ENCODE measurements at regions not wholly inside any gene's neighbourhood (a gene's known extent, or its start where the extent isn't known, plus 50 kb on each side); places are given as distances from the start of the nearest gene placed in this dataset.
A peak's percentile ranks its signal among the peaks of the same experiment; 100 is the strongest.

- Mint-ChIP-seq H3K9me3 (ENCODE audit: unreplicated experiment) (no peaks in the 10 kb centered on the region), H3K36me3 (ENCODE audit: unreplicated experiment) (no peaks in the 10 kb centered on the region), H3K4me1 (ENCODE audit: low read depth, unreplicated experiment) (peaks cover 11% of the 10 kb centered on the region), H3K27me3 (ENCODE audit: unreplicated experiment) (no peaks in the 10 kb centered on the region), H3K4me3 (ENCODE audit: unreplicated experiment) (no peak overlapping the region), H3K27ac (ENCODE audit: unreplicated experiment) (no peak overlapping the region)
- TF ChIP-seq CTCF (IDR thresholded peaks at IDR 0.05; ENCODE audit: partially characterized antibody, unreplicated experiment) = no peak
- no peak for DNase-seq
Observed at GRCh38 chr5:63128018-63128417, 549.4 kb downstream of the LRRC70 start.

GRCh38 chr5:63127054-63127453, 548.4 kb downstream of the LRRC70 start:
- H3K9me3 Mint-ChIP-seq (ENCODE audit: unreplicated experiment) = no peaks in the 10 kb centered on the region

GRCh38 chr5:63125862-63126261, 547.2 kb downstream of the LRRC70 start:
- no peaks in the 10 kb centered on the region for H3K27me3 Mint-ChIP-seq (ENCODE audit: unreplicated experiment)
- DNase-seq = no peak
- H3K9me3 Mint-ChIP-seq (ENCODE audit: unreplicated experiment) = no peaks in the 10 kb centered on the region
- H3K36me3 Mint-ChIP-seq (ENCODE audit: unreplicated experiment) = no peaks in the 10 kb centered on the region
- H3K4me3 Mint-ChIP-seq (ENCODE audit: unreplicated experiment) = no peak overlapping the region
- H3K27ac Mint-ChIP-seq (ENCODE audit: unreplicated experiment) = no peak overlapping the region
- peak; percentile 26 for TF ChIP-seq CTCF (IDR thresholded peaks at IDR 0.05; ENCODE audit: partially characterized antibody, unreplicated experiment)
- peaks cover 11% of the 10 kb centered on the region for H3K4me1 Mint-ChIP-seq (ENCODE audit: low read depth, unreplicated experiment)

More at GRCh38 chr5:63127054-63127453, 548.4 kb downstream of the LRRC70 start:
- Mint-ChIP-seq H3K36me3 (ENCODE audit: unreplicated experiment) (no peaks in the 10 kb centered on the region), H3K4me3 (ENCODE audit: unreplicated experiment) (no peak overlapping the region), H3K27ac (ENCODE audit: unreplicated experiment) (no peak overlapping the region), H3K4me1 (ENCODE audit: low read depth, unreplicated experiment) (peaks cover 11% of the 10 kb centered on the region), H3K27me3 (ENCODE audit: unreplicated experiment) (no peaks in the 10 kb centered on the region)
- no peak for DNase-seq
- TF ChIP-seq CTCF (IDR thresholded peaks at IDR 0.05; ENCODE audit: partially characterized antibody, unreplicated experiment) = no peak

- no peak for DNase-seq
- no peak overlapping the region for H3K27ac Mint-ChIP-seq (ENCODE audit: unreplicated experiment)
- TF ChIP-seq CTCF (IDR thresholded peaks at IDR 0.05; ENCODE audit: partially characterized antibody, unreplicated experiment) = no peak
- no peak overlapping the region for H3K4me3 Mint-ChIP-seq (ENCODE audit: unreplicated experiment)
- peaks cover 11% of the 10 kb centered on the region for H3K4me1 Mint-ChIP-seq (ENCODE audit: low read depth, unreplicated experiment)
- no peaks in the 10 kb centered on the region for H3K9me3 Mint-ChIP-seq (ENCODE audit: unreplicated experiment)
- no peaks in the 10 kb centered on the region for H3K27me3 Mint-ChIP-seq (ENCODE audit: unreplicated experiment)
- H3K36me3 Mint-ChIP-seq (ENCODE audit: unreplicated experiment) = no peaks in the 10 kb centered on the region
Observed at GRCh38 chr5:63125392-63125791, 546.8 kb downstream of the LRRC70 start.

- DNase-seq = no peak
- H3K36me3 Mint-ChIP-seq (ENCODE audit: unreplicated experiment) = no peaks in the 10 kb centered on the region
- no peak for TF ChIP-seq CTCF (IDR thresholded peaks at IDR 0.05; ENCODE audit: partially characterized antibody, unreplicated experiment)
- H3K27me3 Mint-ChIP-seq (ENCODE audit: unreplicated experiment) = no peaks in the 10 kb centered on the region
- H3K4me3 Mint-ChIP-seq (ENCODE audit: unreplicated experiment) = no peak overlapping the region
- peaks cover 12% of the 10 kb centered on the region for H3K4me1 Mint-ChIP-seq (ENCODE audit: low read depth, unreplicated experiment)
- H3K9me3 Mint-ChIP-seq (ENCODE audit: unreplicated experiment) = no peaks in the 10 kb centered on the region
- H3K27ac Mint-ChIP-seq (ENCODE audit: unreplicated experiment) = no peak overlapping the region
Observed at GRCh38 chr5:63124266-63124665, 545.6 kb downstream of the LRRC70 start.

All from glutamatergic neuron (in vitro differentiated cells).